Stomach (tissue), 8 donors: ENCODE measurements at regions not wholly inside any gene's neighbourhood (a gene's known extent, or its start where the extent isn't known, plus 50 kb on each side); places are given as distances from the start of the nearest gene placed in this dataset.
"Not testable (repeated sequence)": the region's sequence is repeated elsewhere in the genome, so short reads cannot be mapped to it uniquely, and the experiment has no call there.

Experiments
- DNase-seq, 2 donors: peaks; one replicate each; pipeline versions ENCODE4 v3.0.0 to v3.0.0-alpha.2; 2013 to 2019
- H3K27ac ChIP-seq, 5 donors: fragments of 200-600 bp in 4 of 5; sonication (generic) in 4 of 5; one replicate each; pipeline ENCODE4 v1.5.1; 2013 to 2019; ENCODE audit warnings: mild to moderate bottlenecking in 1 of 5, moderate library complexity in 1 of 5
- H3K27me3 ChIP-seq, 3 donors: fragments of 200-600 bp; sonication (generic); one replicate each; pipeline ENCODE4 v1.5.1; 2017 to 2019; ENCODE audit warnings: mixed run types in 1 of 3
- H3K36me3 ChIP-seq, 4 donors: fragments of 200-600 bp; sonication (generic); 1 replicate in 3 of 4; 2 replicates in 1 of 4; pipeline ENCODE4 v1.5.1; 2016 to 2019
- H3K4me1 ChIP-seq, 4 donors: fragments of 200-600 bp; sonication (generic); one replicate each; pipeline ENCODE4 v1.5.1; 2016 to 2019
- H3K4me3 ChIP-seq, 4 donors: fragments of 200-600 bp; sonication (generic) in 3 of 4; one replicate each; pipeline ENCODE4 v1.5.1; 2016 to 2019; ENCODE audit warnings: mild to moderate bottlenecking in 1 of 4
- H3K9me3 ChIP-seq, 4 donors: fragments of 200-600 bp; sonication (generic); one replicate each; pipeline ENCODE4 v1.5.1; 2016 to 2019
- EP300 ChIP-seq: sonication (generic); formaldehyde crosslinking; IDR thresholded peaks from one replicate; pipeline ENCODE4 v1.6.1; 2017; ENCODE audit warnings: antibody characterized with exemption
- POLR2A ChIP-seq, 4 donors: fragments of 450-650 bp; IDR thresholded peaks; one replicate each; pipeline ENCODE4 v1.6.1; 2016; ENCODE audit warnings: antibody characterized with exemption in 4 of 4, control low read depth in 2 of 4, mild to moderate bottlenecking in 1 of 4, moderate library complexity in 1 of 4
- POLR2AphosphoS5 ChIP-seq, 3 donors: sonication (generic); formaldehyde crosslinking; IDR thresholded peaks; one replicate each; pipeline ENCODE4 v1.6.1; 2016; ENCODE audit warnings: antibody characterized with exemption in 3 of 3
- WGBS, 5 donors: extraction: QIAGEN DNeasy Blood & Tissue Kit in 3 of 5; methylation state at CpG; one replicate each; pipeline versions ENCODE4 v1.1.5 to v1.1.7; 2013 to 2018; 5-methylcytosine and 5-hydroxymethylcytosine counted together
- intact Hi-C: fragments of 100-400 bp; cut with DNase I; formaldehyde crosslinking; loops from one replicate; pipeline ENCODE4 v1.15.1; 2023; ENCODE audit warnings: low total_unique reads
- TF ChIP-seq, protein P1 (sequence below), 7 experiments: fragments of 450-650 bp in 4 of 7; fragments of 200-600 bp in 3 of 7; sonication (generic) in 3 of 7; IDR thresholded peaks; one replicate each; pipeline ENCODE4 v1.5.1; 2016 to 2019; ENCODE audit warnings: antibody characterized with exemption in 7 of 7, control low read depth in 2 of 7, mild to moderate bottlenecking in 1 of 7
- donor health status: healthy with polysubstance abuse.
- donor health status: Bipolar disorder and iron deficiency.
- donor health status: healthy.

DNA sequence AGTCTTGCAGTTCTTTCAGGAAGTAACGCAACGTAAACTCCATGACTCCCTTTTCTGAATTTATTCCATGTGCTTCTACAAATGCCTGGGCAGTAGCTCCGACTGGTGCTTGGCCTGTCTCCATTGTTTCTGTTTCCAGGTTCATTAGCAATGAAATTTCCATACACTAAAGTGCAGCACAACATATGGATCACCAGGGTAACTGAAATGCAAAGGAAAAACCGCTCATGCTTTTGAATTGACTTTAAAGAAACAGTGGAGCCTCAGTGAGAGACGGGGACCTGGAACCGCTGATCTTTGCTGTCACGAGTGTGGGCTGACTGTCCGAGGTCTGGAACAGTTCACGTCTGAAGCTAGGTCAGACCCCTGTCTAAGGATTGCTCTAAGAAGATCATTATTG, 126.5 kb upstream of the IGFBP3 start:
- 71 to 87% (median 80%) methylated on average over 9 of the region's 9 CpGs for WGBS, 5 donors
- intact Hi-C loops = no loop called here
- Histone ChIP-seq H3K9me3 (no peaks in the 10 kb centered on the region), H3K4me1 (no peaks in the 10 kb centered on the region), H3K27ac (no peak overlapping the region), H3K36me3 (no peaks in the 10 kb centered on the region), H3K27me3 (no peaks in the 10 kb centered on the region), H3K4me3 (no peak overlapping the region)
- DNase-seq = no peak
- TF ChIP-seq POLR2AphosphoS5 (IDR thresholded peaks at IDR 0.05) = no peak
- TF ChIP-seq EP300 = no peak
- TF ChIP-seq, protein P1, sequence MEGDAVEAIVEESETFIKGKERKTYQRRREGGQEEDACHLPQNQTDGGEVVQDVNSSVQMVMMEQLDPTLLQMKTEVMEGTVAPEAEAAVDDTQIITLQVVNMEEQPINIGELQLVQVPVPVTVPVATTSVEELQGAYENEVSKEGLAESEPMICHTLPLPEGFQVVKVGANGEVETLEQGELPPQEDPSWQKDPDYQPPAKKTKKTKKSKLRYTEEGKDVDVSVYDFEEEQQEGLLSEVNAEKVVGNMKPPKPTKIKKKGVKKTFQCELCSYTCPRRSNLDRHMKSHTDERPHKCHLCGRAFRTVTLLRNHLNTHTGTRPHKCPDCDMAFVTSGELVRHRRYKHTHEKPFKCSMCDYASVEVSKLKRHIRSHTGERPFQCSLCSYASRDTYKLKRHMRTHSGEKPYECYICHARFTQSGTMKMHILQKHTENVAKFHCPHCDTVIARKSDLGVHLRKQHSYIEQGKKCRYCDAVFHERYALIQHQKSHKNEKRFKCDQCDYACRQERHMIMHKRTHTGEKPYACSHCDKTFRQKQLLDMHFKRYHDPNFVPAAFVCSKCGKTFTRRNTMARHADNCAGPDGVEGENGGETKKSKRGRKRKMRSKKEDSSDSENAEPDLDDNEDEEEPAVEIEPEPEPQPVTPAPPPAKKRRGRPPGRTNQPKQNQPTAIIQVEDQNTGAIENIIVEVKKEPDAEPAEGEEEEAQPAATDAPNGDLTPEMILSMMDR (IDR thresholded peaks at IDR 0.05) = no peak
- TF ChIP-seq POLR2A (IDR thresholded peaks at IDR 0.05) = no peak

DNA sequence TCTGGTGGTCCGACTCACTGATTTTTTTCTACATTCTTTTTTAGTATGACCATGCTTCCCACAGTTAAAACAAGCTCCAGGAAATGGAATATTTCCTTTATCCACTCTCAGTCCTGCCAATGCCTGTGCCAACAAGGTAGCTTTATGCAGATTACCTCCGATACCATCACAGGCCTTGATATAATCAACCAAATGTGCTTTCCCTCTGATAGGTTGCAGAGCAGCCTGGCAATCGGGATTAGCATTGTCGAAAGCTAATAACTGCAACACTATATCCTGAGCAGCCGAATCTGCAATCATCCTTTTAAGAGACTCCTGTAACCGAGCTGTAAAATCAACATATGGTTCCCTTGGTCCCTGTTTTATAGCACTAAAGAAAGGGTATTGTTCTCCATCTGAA, 122.3 kb upstream of the IGFBP3 start:
- H3K27me3 ChIP-seq, H3K4me1 ChIP-seq, H3K27ac ChIP-seq, H3K4me3 ChIP-seq, intact Hi-C loops, H3K36me3 ChIP-seq, DNase-seq, H3K9me3 ChIP-seq: not testable (repeated sequence)
- WGBS, 5 donors = 79 to 90% (median 87%) methylated on average over 6 of the region's 6 CpGs

DNA sequence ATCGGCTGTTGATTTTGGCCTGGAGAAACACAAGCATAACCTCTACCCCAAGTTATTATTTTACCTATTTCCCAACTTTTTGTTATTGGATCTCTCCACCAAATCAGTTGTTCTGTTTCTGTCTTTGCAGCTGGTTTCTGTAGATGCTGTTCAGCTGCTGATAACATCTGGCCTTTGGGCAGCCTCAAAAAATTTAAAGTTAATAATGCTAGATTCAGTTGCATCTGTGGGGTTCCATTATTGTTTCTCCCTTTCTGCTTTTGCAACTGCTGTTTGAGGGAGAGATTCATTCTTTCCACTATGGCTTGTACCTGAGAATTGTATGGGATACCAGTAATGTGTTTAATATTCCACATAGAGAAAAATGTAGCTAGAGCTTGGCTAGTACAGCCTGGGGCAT, 118.7 kb upstream of the IGFBP3 start:
- H3K9me3 ChIP-seq, H3K36me3 ChIP-seq, intact Hi-C loops, H3K27ac ChIP-seq, DNase-seq, H3K4me3 ChIP-seq, H3K4me1 ChIP-seq, H3K27me3 ChIP-seq: not testable (repeated sequence)
- WGBS, 5 donors = 67 to 83% (median 76%) methylated on average over 1 of the region's 1 CpG

DNA sequence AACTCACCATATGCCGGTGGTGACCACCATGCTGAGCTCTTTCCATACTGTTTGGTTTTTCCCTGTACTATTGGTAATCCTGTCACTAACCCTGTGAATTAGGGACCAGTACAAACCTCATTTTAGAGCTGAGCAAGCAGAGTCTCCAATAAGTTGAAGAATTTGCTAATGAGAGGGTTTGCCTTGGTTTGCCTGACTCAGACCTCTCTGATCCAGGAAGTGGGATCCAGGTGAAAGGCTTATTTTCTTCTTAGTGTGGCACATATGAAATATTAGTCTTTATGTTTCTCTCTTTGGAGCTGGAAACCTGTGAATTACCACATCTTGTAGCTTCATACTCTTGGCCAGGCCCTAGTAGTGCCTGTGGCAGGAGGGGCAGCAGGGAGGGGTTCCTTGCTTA, 114.1 kb upstream of the IGFBP3 start:
- WGBS, 5 donors = 91 to 100% (median 96%) methylated on average over 1 of the region's 1 CpG
- Histone ChIP-seq H3K9me3 (no peaks in the 10 kb centered on the region), H3K27me3 (no peaks in the 10 kb centered on the region)

DNA sequence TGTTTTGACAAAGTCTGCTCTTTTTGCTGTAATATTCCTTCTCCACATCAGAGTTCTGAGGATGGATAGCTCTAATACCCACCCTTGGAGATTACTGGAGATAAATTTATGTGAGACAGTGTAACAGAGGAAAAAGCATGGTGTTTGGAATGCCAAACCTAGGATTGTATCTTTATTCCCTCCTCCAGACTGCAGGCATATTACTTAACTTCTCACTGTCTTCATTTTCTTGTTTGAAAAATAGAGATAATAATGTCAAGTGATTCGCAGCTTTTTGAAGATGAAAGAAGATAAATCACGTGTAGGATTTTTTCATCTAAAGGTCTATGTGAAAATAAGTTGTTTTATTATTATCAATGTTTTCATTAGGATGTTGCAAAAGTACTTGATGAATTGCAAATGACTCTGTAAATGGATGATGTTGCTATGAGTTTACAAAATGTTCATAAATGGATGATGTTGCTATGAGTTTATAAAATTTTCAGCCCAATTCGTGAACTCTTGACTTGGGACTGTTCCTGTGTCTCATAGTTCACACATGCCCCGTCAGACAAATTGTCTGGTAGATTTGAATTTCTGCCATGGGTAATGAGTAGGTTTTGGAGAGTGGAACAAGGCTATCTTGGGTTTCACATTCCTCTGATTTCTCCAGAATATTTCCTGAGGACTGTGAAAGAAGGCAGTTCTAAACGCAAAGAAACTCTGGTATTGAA, 113.1 kb upstream of the IGFBP3 start:
- DNase-seq = no peak
- H3K9me3 ChIP-seq = no peaks in the 10 kb centered on the region
- TF ChIP-seq POLR2AphosphoS5 (IDR thresholded peaks at IDR 0.05) = no peak
- no peak for TF ChIP-seq EP300
- TF ChIP-seq, protein P1 (IDR thresholded peaks at IDR 0.05) = no peak
- no peaks in the 10 kb centered on the region for H3K36me3 ChIP-seq
- WGBS, 5 donors = 71 to 80% (median 74%) methylated on average over 5 of the region's 5 CpGs
- no peak overlapping the region for H3K4me3 ChIP-seq
- H3K27ac ChIP-seq = no peak overlapping the region
- H3K4me1 ChIP-seq = no peaks in the 10 kb centered on the region
- intact Hi-C loops = no loop called here
- no peaks in the 10 kb centered on the region for H3K27me3 ChIP-seq

More for the DNA sequence above, 114.1 kb upstream of the IGFBP3 start:
- no peaks in the 10 kb centered on the region for H3K36me3 ChIP-seq
- intact Hi-C loops = no loop called here
- H3K4me3 ChIP-seq = no peak overlapping the region
- TF ChIP-seq EP300 (no peak), POLR2AphosphoS5 (IDR thresholded peaks at IDR 0.05) (no peak), POLR2A (IDR thresholded peaks at IDR 0.05) (no peak)
- TF ChIP-seq, protein P1 (IDR thresholded peaks at IDR 0.05) = no peak
- H3K4me1 ChIP-seq = no peaks in the 10 kb centered on the region
- no peak for DNase-seq
- no peak overlapping the region for H3K27ac ChIP-seq
